Esophagus muscularis mucosa (tissue), 2 donors: ENCODE measurements at regions not wholly inside any gene's neighbourhood (a gene's known extent, or its start where the extent isn't known, plus 50 kb on each side); places are given as distances from the start of the nearest gene placed in this dataset.

Source experiments
- EP300 ChIP-seq: sonication (generic); formaldehyde crosslinking; IDR thresholded peaks from one replicate; pipeline ENCODE4 v1.6.1; 2017; ENCODE audit warnings: antibody characterized with exemption
- POLR2A ChIP-seq: fragments of 450-650 bp; IDR thresholded peaks from one replicate; pipeline ENCODE4 v1.6.1; 2017; ENCODE audit warnings: antibody characterized with exemption, moderate library complexity, mild to moderate bottlenecking, low read depth

DNA sequence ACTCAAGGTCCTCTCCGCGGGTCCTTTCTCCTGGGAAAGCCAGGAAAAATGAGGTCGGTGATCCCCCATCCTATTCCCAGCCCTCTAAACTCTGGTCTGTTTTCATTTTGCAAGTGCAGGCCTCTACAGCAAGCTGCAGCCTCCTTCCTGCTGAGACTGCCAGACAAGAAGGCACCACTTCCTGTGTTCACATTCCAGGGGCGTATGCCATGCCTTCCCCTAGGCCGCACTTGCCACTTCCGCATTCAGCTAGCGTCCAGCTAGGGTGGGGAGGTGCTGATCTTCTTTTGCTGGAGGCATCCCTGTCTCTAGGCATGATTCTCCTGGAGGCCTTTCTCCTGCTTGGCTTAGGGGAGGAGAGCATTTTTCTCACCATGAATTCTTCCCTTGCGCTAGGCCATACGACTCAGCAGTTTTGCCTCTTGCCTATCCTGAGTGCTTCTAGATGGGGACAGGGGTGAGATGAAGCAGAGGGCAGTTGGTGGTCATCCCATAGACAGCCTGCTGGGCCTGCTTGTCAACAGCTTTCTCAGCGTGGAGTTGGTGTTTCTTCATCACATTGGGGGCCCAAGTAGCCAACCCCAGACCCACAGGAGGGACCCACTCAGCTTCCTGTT, 328.9 kb downstream of the RPS24 start:
- TF ChIP-seq EP300 (no peak), POLR2A (no peak)
